ENCODE measurements at regions not wholly inside any gene's neighbourhood (a gene's known extent, or its start where the extent isn't known, plus 50 kb on each side); places are given as distances from the start of the nearest gene placed in this dataset.

DNA sequence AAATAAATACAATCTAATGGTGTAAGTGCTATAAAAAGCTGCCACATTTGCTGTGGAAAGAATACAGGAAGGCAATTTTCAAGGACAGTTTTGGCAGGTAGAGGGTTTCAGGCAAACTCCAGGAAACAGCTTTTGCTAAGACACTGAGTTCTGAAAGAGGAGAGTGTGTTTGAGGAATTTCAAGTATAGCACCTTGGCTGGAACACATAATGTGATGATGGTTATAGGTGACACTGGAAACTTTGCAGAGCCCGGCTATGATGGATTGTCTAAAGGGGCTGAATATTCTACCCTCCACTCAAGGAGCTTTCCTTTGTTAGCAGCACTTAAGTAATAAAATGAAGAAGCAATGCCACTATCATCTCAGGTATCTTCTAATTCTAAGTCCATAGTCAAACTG lies 209.4 kb upstream of the TGFBR2 start:
- TF ChIP-seq, protein P1, sequence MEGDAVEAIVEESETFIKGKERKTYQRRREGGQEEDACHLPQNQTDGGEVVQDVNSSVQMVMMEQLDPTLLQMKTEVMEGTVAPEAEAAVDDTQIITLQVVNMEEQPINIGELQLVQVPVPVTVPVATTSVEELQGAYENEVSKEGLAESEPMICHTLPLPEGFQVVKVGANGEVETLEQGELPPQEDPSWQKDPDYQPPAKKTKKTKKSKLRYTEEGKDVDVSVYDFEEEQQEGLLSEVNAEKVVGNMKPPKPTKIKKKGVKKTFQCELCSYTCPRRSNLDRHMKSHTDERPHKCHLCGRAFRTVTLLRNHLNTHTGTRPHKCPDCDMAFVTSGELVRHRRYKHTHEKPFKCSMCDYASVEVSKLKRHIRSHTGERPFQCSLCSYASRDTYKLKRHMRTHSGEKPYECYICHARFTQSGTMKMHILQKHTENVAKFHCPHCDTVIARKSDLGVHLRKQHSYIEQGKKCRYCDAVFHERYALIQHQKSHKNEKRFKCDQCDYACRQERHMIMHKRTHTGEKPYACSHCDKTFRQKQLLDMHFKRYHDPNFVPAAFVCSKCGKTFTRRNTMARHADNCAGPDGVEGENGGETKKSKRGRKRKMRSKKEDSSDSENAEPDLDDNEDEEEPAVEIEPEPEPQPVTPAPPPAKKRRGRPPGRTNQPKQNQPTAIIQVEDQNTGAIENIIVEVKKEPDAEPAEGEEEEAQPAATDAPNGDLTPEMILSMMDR (IDR thresholded peaks at IDR 0.05; ENCODE audit: insufficient read depth, low read length, poor library complexity, severe bottlenecking), result no peak
- TF ChIP-seq EZH2phosphoT487 (conservative IDR thresholded peaks at IDR 0.05; ENCODE audit: low read length), result no peak

Measured in SU-DHL-6 (cell line).